Activated CD8-positive, alpha-beta memory T cell treated with anti-CD3 and anti-CD28 coated beads for 1 hour (primary cell): ENCODE measurements at regions not wholly inside any gene's neighbourhood (a gene's known extent, or its start where the extent isn't known, plus 50 kb on each side); places are given as distances from the start of the nearest gene placed in this dataset.

Source experiments
- DNase-seq, 2 donors: peaks; one replicate each; pipeline ENCODE4 v3.0.0-alpha.2; 2020; ENCODE audit warnings: low read depth in 1 of 2; ENCODE audit errors: extremely low read depth in 1 of 2

DNA sequence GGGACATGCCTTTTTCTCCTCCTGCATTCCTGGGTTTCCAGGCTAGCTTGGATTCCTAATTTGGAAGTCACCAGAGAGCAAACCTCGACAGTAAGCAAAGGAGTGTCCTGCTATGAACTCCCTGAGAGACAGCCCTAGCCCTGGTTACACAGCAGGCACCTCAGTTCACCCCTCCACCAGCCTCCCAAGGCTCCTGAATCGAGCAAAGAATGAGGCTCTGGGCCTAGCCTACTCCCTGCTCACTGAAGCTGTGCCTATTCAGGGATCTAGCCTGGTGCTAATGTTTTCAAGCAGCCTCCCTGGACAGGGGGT, 66.7 kb upstream of the RMDN2 start:
- no peak for DNase-seq

DNA sequence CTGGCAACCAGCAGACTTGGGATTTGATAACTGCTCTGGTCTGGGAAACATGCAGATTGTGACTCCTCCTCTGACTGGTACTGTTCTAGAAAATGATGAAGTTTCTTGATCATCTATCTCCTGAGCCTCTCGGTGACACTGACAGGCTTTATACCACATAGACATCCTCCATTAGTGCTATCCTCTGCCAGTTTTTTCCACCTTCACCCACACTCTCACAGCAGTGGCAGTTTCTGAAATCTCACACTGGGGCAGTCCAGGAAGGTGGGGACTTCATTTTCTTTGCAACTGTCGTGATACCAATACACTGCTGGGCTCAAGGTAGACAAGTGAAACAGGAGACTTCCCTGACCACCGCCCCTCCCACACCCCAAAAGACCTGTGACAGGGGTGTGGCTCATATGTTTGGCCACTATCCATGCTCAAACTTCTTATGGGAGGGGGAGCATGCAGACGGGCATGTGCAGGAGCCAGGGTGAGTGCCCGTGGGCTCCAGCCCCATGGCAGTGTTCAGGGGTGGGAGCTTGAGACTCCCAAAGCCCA, 66.3 kb upstream of the RMDN2 start:
- no peak for DNase-seq

DNA sequence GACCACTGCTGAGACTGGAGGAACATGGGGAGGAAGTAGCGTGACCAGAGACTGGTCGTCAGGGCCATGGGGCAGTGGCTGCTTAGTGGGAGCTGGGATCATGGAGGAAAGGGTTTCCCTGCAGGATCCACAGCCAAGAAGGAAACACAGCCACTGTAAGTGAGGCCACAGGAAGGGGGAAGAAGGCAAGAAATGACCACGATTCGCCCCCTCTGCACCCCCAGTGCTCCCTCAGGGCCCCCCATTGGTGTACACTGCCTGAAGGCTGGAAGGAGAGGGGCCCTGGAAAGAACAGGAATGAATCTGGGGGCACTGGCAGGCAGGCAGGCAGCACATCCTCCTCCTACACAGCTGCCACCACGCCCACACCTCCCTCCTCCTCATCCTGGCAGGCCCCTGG, 62.5 kb upstream of the RMDN2 start:
- DNase-seq = no peak

DNA sequence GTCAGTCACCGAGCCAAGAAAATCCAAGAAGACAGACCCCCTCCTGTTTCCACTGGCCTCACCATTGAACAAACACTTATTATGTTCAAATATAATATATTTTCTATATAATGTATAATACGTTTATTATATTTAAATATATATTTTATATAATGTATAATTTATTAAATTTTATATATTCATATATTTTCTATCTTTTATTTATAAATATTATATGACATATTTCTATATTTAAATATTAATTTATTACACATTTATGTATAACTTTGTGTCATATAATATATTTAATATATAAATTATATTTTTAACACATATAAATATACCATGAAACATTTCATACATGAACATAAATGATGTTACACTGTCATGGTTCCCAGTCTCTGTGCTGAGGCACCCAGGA, 60.9 kb upstream of the RMDN2 start:
- no peak for DNase-seq

DNA sequence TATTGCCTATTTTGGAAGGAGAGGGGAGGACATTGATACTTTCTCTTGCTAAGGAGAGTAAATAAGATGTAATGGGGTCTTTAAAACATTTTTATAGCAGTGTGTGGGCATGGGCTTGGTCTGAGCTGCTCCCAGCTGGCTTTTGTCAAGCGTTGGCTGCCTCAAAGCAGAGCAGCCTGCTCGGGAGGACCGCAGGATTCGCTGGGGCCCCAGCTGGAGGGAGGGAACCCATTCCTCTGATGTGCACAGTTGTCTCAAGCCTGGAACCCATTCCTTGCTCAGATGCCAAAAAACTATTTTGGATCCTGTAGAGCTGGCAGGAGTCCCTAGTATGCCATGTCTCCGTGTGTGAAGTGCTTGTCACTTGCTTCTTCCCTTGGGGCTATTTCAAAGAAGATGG, 59.4 kb upstream of the RMDN2 start:
- no peak for DNase-seq

DNA sequence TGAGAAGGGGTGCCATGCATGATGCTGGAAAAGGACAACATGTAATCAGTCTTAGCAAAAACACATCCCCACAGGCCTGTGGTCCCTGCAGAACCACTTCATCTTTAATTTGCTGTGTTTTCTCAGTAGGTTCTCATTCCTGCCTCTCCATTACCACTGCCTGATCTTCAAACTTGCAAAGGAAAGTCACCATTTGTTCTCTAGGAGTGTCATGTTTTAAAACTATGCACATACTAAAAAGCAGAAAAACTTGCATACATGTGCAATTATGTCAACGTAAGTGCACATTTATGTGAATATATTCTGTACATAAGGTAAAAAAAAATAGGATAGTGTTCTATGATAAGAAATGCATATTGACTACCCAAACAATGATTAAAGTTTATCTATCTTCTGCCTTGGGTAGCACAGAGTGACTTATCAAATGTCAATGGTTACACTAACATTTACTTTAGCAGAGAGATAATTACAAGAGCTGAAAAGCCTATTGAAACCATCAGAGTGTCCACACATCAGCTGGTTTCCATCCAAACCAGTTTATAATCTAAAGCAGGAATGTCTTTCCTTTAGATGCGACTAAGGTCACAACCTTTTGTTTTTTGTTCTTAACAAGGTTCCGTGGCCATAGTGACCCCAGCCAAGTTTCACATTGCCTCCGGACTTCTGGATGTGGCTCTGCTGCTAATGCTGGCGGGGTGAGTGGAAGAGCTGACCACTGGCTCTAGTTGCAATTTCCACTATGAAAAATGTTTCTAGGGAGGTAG, 58.7 kb upstream of the RMDN2 start:
- no peak for DNase-seq

DNA sequence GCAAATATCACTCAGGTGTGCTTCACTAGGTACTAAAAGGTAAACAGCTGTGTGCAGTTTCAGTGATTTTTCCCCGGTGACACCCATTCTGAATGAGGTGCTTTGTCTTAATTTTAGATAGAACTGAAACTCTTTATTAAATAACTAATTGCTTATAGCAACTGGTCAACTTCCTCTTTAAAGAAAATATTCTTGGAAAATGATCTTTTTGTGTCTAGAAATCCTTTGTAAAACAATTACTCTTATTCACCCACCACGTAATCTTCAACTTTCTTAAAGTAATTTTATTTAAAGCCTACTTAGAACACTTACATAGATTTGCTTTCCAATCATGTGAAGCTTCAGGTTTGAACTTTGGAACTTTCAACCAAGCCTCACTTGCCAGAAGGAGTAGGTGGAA, 57.9 kb upstream of the RMDN2 start:
- no peak for DNase-seq

DNA sequence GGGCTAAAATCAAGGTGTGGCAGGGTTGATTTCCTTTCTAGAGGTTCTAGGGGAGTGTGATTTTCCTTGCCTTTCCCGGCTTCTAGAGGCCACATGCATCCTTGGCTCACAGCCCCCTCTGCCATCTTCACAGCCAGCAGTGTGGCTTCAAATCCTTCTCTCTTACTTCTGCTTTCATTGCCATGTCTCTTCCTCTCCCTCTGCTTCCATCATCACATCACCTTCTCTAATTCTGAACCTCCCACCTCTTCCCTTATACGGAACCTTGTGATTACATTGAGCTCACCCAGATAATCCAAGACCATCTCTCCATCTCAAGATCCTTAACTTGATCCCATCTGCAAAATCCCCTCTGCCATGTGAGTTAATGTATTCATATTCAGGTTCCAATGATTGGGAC, 56.2 kb upstream of the RMDN2 start:
- DNase-seq = no peak

DNA sequence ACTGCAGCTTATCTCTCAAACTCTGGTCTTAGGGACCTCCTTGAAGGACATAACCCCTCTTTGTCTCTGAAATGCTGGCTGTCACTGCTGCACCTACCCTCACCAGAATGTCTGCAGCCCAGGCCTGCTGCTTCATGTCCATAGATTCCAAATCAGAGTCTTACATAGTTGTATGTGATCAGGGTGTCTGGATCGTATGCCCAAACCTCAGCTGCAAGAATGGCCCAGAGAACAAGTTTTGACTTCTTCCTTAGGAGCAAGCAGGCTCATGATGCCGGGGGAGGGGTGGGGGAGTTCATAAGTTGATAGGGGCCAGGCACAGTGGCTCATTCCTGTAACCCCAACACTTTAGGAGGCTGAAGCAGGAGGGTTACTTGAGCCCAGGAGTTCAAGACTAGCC, 55.8 kb upstream of the RMDN2 start:
- no peak for DNase-seq

DNA sequence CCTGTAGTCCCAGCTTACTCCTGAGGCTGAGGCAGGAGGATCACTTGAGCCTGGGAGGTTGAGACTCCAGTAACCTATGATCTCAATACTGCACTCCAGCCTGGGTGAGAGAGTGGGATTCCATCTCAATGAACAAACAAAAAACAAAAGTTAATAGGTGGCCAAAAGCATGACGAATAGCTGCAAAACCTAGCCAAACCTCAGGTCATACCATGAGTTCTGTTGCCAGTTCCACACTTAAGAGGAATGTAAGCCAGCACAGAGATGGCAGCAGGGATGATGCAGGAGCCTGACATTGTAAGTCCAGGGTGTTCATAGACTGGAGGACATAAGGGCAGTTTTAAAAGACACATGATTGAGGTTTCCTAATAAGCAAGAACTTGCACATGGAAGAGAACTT, 55.3 kb upstream of the RMDN2 start:
- no peak for DNase-seq

DNA sequence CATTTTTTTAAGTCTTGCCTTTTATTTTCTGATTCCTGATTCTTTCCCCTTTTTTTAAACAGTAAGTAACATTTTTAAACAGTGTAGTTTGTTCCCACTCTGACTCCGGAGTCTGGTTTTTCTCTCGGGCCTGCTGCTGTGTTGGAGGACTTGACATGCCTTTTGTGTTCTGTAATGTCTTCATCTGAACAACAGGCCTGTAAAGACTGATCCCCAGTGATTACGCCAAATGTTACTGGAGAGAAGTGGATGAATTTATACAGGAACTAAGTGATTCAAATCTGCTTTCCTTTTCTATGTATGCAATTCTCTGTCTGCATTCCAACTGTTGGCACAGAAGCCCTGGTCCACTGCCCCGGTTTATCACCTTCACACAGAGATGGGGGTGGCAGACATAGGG, 54.3 kb upstream of the RMDN2 start:
- no peak for DNase-seq

DNA sequence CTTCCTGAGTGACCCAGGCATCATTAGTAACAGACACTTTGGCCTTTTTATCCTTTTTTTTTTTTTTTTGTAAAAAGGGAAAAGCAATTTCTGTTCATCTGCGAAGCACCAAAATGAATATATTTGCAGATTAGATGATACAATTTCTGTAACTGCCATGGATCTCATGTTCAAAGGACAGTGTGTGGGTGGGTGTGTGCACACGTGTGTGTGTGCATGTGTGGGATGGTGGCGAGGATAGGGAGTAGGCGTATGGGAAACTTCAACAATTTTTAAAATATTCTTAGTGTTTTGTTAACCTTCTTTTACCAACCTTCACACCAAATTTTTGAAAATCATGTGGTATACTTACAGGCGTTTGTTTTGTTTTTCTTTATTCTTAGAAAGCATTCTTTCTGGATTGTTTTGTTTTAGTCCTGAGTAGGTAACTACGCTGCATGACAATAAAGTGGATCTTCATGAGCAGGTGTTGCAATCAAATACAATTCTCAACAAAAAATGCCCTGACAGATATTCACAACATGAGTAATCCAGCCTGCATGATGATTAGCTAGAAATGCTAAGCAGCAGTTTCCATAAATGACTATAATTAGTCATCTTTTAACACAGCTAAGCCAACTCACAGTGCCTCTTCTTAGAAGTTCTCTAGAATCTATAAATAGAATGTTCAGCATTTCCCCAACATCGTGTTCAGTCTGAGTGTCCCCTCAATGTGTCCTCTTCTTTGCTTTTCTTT, 53.5 kb upstream of the RMDN2 start:
- no peak for DNase-seq

DNA sequence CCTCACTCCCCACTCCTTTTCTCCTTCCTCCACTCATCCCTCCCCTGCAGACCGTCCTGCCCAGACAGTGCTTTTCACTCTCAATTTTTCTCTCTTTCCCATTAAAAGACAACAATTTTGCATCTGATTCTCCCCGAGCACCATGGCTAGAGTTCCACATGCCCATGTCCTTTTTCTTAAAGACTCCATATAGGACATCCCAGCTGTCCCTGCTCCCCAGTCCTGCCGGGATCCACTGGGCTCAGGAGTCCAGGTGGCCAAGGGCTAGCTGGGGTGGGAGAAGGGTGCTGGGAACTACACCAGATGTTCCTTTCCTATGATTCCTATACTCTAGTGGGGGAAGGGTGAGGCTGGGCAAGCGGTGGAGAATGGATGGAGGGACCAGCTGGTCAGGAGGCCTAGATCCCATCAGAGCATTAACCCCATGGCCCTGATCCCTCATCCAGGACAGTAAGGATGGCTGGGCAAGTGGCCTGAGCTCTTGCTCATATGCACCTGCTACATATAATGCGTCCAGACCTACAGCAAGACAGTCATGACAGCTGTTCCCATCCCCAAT, 52.8 kb upstream of the RMDN2 start:
- DNase-seq = no peak

DNA sequence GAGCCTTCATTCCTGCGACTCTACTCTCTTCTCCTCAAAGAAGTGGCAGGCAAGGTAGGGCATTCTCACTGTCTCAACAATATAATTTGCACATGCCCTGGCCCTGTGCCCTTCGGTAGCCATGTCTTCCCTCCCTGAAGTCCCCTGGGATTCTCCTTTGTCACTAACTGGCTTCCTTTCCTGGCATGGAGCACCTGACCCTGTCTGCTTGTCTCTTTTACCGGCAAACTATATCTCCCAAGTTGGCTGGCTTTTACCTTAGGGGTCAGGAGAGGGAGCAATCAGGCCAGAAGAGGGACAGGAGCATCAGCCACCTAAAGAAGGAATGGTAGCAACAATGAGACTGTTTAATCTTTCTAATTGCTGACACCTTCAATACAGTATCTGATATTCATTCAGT, 51.9 kb upstream of the RMDN2 start:
- DNase-seq = no peak

DNA sequence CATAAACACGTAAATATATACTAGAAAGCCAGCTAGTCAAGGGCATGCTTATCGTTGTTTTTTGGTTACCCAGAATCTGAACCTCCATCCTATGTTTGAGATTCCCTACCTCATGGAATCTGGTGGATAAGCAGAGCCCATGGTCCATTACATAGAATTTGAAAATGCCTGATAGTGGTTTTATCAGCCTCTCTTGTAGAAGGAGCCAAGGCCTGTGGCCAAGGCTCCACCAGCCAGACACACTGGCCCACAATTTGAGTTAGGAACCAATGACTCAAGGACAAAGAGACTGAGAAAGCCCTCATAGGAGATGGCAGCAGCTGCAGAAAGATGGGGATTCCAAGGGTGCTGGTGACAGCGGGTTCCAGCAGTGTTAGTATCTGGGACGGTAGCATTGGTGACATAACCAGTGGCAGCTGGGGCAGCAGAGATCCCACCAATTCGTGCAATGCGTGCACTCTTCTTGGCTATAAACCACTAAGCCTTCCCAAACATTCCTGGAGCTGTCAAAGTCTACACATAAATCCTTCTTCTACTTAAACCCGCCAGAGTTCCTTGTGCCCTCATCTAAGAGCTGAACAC, 51.2 kb upstream of the RMDN2 start:
- DNase-seq = no peak

DNA sequence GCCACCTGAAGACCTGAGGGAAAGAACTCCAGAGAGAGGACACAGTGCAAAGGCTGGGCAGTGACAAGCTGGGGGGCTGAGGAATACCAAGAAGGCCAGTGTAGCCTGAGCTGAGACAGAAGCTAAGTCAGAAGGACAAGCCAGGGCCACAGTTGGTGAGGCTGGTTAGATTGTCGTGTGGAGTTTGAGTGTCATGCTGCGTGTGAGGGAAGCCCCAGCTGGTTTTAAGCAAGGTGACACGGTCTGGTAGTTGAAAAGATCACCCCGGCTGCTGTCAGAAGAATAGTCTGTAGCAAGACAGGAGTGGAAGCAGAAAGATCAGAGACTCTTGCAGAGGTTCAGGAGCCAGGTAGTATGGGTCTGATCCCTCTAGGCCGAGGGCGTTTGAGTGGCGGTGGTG, 50.6 kb upstream of the RMDN2 start:
- DNase-seq = no peak
